Spinal cord (tissue), 9 donors: ENCODE measurements at regions not wholly inside any gene's neighbourhood (a gene's known extent, or its start where the extent isn't known, plus 50 kb on each side); places are given as distances from the start of the nearest gene placed in this dataset.

Source experiments
- DNase-seq, 6 donors: peaks; one replicate each; pipeline versions ENCODE4 v3.0.0 to v3.0.0-alpha.2; 2013 to 2015; ENCODE audit warnings: low spot score in 6 of 6, low read depth in 4 of 6
- H3K27ac ChIP-seq: one replicate; pipeline ENCODE4 v1.5.1; 2013; ENCODE audit warnings: low read depth, low read length, control low read depth
- H3K27me3 ChIP-seq: one replicate; pipeline ENCODE4 v1.6.1; 2013; ENCODE audit warnings: low read length; ENCODE audit not compliant: control insufficient read depth, insufficient read depth
- H3K36me3 ChIP-seq: one replicate; pipeline ENCODE4 v1.6.1; 2013; ENCODE audit warnings: low read length; ENCODE audit not compliant: control insufficient read depth, insufficient read depth
- H3K4me1 ChIP-seq: one replicate; pipeline ENCODE4 v1.6.1; 2013; ENCODE audit warnings: low read length; ENCODE audit not compliant: control insufficient read depth, insufficient read depth
- H3K4me3 ChIP-seq: one replicate; pipeline ENCODE4 v1.5.1; 2013; ENCODE audit warnings: low read depth, low read length, control low read depth
- H3K9me3 ChIP-seq: one replicate; pipeline ENCODE4 v1.6.1; 2013; ENCODE audit warnings: low read length; ENCODE audit not compliant: control insufficient read depth, insufficient read depth
- WGBS: methylation state at CpG from one replicate; pipeline ENCODE4 v1.1.5; 2013; ENCODE audit warnings: missing lambda C conversion rate; ENCODE audit not compliant: insufficient coverage; 5-methylcytosine and 5-hydroxymethylcytosine counted together
- donor health status: healthy.

DNA sequence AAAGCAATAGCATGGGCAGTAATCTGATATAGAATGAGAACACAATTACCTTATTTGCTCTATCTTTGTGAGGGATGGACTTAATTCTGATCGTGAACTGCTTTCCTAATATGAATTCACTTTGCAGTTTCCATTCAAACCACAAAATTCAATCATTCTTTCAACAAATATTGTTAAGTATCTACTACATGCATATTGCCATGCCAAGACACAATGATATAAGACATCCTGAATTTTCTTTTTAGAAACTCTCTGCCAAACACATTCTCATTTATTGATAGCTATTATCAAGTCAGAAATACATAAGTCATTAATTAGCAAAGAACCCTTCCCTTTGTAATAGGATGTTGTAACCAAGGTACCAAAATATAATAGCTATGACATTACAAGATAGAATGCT, 121.6 kb upstream of the TARS1 start:
- WGBS, result no CpG with 5 or more reads among the region's 1 CpG
- DNase-seq, result no peak
- Histone ChIP-seq H3K27me3 (no peaks in the 10 kb centered on the region), H3K4me1 (no peaks in the 10 kb centered on the region), H3K27ac (no peak overlapping the region), H3K36me3 (no peaks in the 10 kb centered on the region), H3K9me3 (no peaks in the 10 kb centered on the region), H3K4me3 (no peak overlapping the region)

DNA sequence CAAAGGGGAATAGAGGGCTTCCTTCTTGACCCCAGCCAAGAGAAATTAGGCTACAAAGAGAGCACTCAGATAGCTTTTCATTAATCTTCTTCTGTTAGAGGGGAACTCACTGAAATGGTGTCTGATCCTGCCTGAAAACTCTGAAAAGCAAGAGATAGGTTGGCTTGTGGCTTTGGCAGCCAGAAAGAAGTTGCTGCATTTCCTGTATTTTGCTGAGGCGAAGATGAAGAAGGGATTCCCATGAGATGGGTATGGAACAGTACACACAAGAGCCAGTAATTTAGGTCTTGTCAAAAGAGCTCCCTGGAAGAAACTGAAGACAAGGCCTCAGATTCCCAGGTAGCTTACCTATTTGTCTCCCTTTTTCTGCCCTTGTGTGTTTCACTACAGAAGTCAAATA, 120.9 kb upstream of the TARS1 start:
- Histone ChIP-seq H3K4me3 (no peak overlapping the region), H3K27me3 (no peaks in the 10 kb centered on the region), H3K4me1 (no peaks in the 10 kb centered on the region), H3K36me3 (no peaks in the 10 kb centered on the region), H3K9me3 (no peaks in the 10 kb centered on the region), H3K27ac (no peak overlapping the region)
- no peak for DNase-seq
- WGBS, result 71% methylated on average over 1 of the region's 1 CpG

DNA sequence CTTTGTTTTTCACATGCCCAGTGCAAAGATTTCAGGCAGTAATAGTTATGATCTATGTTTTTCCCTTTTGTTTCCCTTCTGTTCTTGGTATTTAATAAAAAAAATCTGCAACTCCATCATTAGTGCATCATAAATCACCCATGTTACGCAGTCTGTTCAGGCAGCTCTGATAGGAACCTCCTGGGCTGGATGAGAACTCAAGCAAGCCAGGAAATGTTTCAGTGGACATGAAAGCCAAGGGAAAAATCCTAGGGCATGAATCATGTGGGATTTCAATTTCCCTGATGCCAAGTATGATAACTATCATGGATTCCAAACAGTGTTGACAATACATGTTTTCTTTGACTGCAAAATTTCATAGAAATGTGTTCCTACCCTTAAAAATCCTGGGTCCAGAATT, 119.7 kb upstream of the TARS1 start:
- no peak for DNase-seq
- Histone ChIP-seq H3K4me3 (no peak overlapping the region), H3K36me3 (no peaks in the 10 kb centered on the region), H3K27ac (no peak overlapping the region), H3K27me3 (no peaks in the 10 kb centered on the region), H3K9me3 (no peaks in the 10 kb centered on the region), H3K4me1 (no peaks in the 10 kb centered on the region)
- no CpG with 5 or more reads among the region's 1 CpG for WGBS

DNA sequence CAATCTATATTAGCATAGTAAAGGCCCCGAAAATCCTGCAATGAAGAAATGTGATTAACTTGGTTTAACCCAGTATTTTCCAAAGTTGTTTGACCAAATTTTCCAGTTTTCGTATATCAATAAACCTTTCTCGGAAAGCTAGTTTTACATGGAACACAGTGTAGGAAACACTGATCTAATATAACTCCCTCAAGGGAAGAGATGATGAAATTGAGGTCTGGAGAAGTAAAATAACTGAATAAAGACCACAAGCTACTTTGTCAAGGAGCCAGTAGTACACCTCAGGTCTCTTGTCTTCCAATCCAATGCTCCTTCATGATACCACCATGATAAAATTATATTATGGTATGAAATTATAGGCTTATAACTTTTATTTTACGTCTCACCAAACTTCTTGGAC, 118.1 kb upstream of the TARS1 start:
- no peaks in the 10 kb centered on the region for H3K27me3 ChIP-seq
- H3K4me1 ChIP-seq, result no peaks in the 10 kb centered on the region
- no peak overlapping the region for H3K27ac ChIP-seq
- no peaks in the 10 kb centered on the region for H3K9me3 ChIP-seq
- no peak overlapping the region for H3K4me3 ChIP-seq
- WGBS, result 100% methylated on average over 1 of the region's 4 CpGs
- H3K36me3 ChIP-seq, result no peaks in the 10 kb centered on the region
- DNase-seq, result no peak

DNA sequence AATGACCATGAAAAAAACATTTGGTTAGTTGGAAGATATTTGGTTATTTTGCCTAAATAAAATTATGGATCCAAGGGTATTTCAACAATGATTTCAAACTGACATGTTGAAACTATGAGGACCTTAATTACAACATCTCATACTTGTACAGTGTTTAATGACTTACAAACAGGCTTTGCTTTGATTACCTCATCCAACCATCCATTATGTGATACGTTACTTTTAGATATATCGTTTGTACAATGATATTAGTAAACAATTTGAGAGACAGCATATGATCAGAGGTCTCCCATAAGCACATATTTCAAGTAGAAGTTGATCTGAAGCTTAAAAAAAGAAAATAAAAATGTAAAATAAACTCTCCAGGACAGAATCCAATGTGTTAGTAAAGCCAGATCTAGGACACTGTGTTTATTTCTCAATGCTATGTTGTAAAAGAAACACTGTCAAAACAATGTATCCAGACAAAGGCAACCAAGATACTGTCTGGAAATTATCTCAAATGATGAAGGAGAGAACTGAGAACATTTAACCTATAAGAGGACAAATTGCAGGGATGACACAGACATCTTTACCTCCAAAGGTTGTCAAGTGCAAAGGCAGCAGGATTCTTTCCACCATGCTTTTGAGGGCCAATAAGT, 116.0 kb upstream of the TARS1 start:
- no CpG with 5 or more reads among the region's 2 CpGs for WGBS
- no peaks in the 10 kb centered on the region for H3K9me3 ChIP-seq
- H3K27ac ChIP-seq, result no peak overlapping the region

DNA sequence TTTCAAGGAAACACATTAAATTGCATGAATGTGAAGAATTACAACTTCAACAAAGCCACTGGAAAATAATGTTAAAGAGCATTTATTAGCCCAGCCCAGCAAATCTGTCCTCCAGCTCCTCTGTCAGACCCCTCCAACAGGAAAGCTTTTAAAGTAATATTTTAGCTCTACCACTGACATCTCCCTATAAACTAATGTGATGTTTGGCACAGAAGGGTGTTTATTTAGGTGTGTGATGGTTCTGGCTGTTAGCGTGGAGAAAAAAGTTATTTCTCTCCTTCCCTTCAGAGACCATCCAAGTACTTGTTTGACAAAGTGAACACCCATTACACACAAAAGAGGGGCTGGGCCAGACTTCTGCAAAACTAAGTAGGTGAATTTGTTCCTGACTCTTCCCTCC, 111.9 kb upstream of the TARS1 start:
- no peak overlapping the region for H3K27ac ChIP-seq
- no peaks in the 10 kb centered on the region for H3K36me3 ChIP-seq
- no peaks in the 10 kb centered on the region for H3K9me3 ChIP-seq
- H3K4me1 ChIP-seq, result no peaks in the 10 kb centered on the region
- H3K4me3 ChIP-seq, result no peak overlapping the region
- WGBS, result no CpG with 5 or more reads among the region's 1 CpG
- DNase-seq, result peak in 2 of 6 donors; percentile 24 to 69
- no peaks in the 10 kb centered on the region for H3K27me3 ChIP-seq

More for the DNA sequence above, 116.0 kb upstream of the TARS1 start:
- no peak for DNase-seq
- H3K4me1 ChIP-seq, result no peaks in the 10 kb centered on the region
- H3K36me3 ChIP-seq, result no peaks in the 10 kb centered on the region
- H3K4me3 ChIP-seq, result no peak overlapping the region
- H3K27me3 ChIP-seq, result no peaks in the 10 kb centered on the region

DNA sequence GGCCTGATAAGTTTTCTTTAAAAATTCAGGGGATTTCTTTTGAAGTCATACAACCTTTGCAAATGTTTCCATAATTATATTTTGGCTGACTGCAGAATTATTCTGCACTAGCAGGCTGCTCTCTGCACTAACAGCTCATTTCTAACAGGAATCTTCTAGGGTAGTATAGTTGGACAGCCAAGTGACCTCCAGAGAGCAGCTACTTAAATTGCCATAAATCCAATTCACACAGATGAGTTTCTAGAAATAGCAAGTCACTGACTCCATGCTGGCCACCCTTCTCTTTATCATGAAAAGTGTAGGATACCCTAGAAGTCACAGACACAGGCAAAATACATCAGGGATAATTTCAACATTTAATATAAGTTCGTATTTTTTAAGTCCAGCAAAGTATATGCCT, 110.9 kb upstream of the TARS1 start:
- Histone ChIP-seq H3K4me3 (no peak overlapping the region), H3K36me3 (no peaks in the 10 kb centered on the region), H3K4me1 (no peaks in the 10 kb centered on the region), H3K9me3 (no peaks in the 10 kb centered on the region), H3K27me3 (no peaks in the 10 kb centered on the region), H3K27ac (no peak overlapping the region)
- no peak for DNase-seq
- WGBS, result no CpG with 5 or more reads among the region's 1 CpG

DNA sequence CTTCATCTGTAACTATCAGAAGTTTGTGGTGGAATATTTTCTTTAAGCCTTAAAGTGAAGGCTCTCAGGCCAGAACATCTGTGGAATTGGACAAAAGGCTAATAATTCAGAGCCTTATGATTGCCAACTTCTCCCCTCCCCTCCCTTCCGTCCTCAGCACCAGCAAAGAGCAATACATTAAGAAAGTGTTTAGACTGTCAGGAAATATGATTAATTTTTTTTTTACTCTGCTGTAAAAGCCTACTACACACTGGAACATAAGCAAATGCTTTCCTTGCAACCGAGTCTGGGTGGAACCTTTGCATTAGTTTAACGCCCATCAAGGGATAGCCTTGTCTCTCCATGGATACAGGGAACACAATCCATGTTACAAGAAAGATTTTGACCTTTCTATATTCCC, 110.3 kb upstream of the TARS1 start:
- H3K36me3 ChIP-seq, result no peaks in the 10 kb centered on the region
- no peak for DNase-seq
- H3K4me3 ChIP-seq, result no peak overlapping the region
- no peak overlapping the region for H3K27ac ChIP-seq
- WGBS, result 66% methylated on average over 2 of the region's 3 CpGs
- no peaks in the 10 kb centered on the region for H3K27me3 ChIP-seq
- H3K9me3 ChIP-seq, result no peaks in the 10 kb centered on the region
- no peaks in the 10 kb centered on the region for H3K4me1 ChIP-seq

DNA sequence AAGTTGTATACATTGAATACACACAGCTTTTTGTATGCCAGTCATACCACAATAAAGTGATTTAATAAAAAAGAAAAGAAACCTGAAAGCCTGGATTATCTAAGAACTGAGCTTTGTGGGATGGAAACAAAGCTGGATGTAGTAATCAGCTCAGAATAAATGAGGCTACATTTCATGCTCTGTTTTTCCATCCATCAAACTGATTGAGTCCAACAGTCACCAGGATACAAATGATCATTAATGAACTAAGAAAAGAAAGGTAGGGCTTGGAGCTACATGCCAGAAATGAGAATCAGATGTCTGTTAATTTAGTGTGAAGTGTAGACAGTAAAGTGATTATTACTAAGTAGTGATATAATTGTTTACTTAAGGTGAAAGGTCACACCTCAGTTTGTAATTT, 109.8 kb upstream of the TARS1 start:
- H3K4me1 ChIP-seq, result no peaks in the 10 kb centered on the region
- no peak overlapping the region for H3K4me3 ChIP-seq
- no peaks in the 10 kb centered on the region for H3K27me3 ChIP-seq
- H3K9me3 ChIP-seq, result no peaks in the 10 kb centered on the region
- no peaks in the 10 kb centered on the region for H3K36me3 ChIP-seq
- no peak for DNase-seq
- H3K27ac ChIP-seq, result no peak overlapping the region

DNA sequence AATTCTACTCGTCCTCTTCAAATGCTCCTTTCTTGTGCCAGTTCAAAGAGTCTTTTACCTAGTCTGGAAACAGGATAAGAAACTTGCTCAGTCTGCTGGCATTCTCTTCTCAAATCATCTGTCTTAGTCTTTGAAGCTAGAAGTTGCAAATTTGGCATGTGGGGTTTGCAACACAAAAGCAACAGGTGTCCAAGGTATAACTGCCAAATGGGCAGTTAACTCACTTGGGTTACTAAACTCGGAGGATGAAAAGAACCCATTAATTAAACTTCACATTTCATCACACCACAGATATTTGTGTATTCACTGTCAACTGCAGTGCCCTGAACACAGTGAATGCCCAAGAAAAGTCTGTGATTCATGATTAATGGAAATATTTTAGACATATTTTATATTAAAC, 108.0 kb upstream of the TARS1 start:
- H3K4me1 ChIP-seq, result no peaks in the 10 kb centered on the region
- H3K27ac ChIP-seq, result no peak overlapping the region
- no peaks in the 10 kb centered on the region for H3K27me3 ChIP-seq
- WGBS, result no CpG with 5 or more reads among the region's 2 CpGs
- H3K9me3 ChIP-seq, result no peaks in the 10 kb centered on the region
- DNase-seq, result no peak
- no peaks in the 10 kb centered on the region for H3K36me3 ChIP-seq
- H3K4me3 ChIP-seq, result no peak overlapping the region
